ENCODE measurements at regions not wholly inside any gene's neighbourhood (a gene's known extent, or its start where the extent isn't known, plus 50 kb on each side); places are given as distances from the start of the nearest gene placed in this dataset.

DNA sequence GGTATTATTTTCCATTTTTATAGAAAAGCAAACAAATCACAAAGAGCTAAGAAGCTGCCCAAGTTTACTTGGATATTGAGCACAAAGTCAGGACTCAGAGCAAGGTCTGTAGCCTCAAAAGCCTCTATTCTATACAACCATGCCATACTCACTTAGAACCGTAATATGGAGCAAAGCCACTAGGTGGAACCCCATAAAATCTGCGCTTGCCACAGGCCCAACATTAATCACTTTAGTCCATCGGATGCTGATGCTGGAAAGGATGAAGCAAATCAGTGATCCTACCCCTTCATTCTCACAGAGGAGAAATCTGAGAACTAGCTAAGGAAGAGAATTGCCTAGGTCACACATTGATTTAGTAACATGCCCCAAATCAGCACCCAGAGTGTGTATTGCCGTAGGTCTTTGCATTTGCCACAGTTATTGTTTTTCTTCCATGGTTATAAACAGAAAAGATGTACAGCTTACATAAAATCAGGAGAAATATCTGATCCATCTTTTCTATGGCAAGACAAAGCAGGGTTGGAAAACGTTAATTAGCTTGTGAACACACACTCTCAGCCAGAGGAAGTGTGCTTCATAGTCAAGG is 56.7 kb upstream of the RAB38 start:
- peak; percentile 52 to 66 (median 55) for DNase-seq

DNA sequence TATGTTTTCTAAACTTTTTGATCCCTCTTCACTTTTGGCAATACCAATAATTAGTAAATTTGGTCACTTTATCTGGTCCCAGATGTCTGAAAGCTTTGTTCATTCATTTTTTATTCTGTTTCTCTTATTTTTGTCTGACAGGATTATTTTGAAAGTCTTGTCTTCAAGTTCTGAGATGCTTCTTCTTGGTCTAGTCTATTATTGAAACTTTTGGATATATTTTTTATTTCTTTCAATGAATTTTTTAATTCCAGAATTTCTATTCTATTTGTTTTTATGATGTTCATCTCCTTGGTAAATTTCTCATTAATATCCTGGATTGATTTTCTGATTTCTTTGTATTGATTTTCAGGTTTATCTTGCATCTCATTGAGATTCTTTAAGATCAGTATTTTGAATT is 54.1 kb upstream of the RAB38 start:
- no peak for DNase-seq
